Ovary (tissue), 3 donors: ENCODE measurements at regions not wholly inside any gene's neighbourhood (a gene's known extent, or its start where the extent isn't known, plus 50 kb on each side); places are given as distances from the start of the nearest gene placed in this dataset.

Experiments
- CTCF ChIP-seq, 3 donors: fragments of 450-650 bp in 2 of 3; fragments of 200-600 bp in 1 of 3; IDR thresholded peaks; one replicate each; pipeline versions ENCODE4 v1.5.1 to v1.8.0; 2016 to 2022; ENCODE audit warnings: antibody characterized with exemption in 3 of 3, mild to moderate bottlenecking in 1 of 3
- EP300 ChIP-seq: sonication (generic); formaldehyde crosslinking; IDR thresholded peaks from one replicate; pipeline ENCODE4 v1.6.1; 2017; ENCODE audit warnings: antibody characterized with exemption
- POLR2A ChIP-seq: fragments of 450-650 bp; IDR thresholded peaks from one replicate; pipeline ENCODE4 v1.6.1; 2017; ENCODE audit warnings: antibody characterized with exemption, mild to moderate bottlenecking, moderate library complexity
- donor health status: DM: no; HTN: no; CAD: no.

- no peak for TF ChIP-seq CTCF (IDR thresholded peaks at IDR 0.05)
- TF ChIP-seq POLR2A = no peak
- no peak for TF ChIP-seq EP300
These were observed 385.6 kb upstream of the OR4E1 start for GRCh38 chr14:22059201-22059600.
